ENCODE measurements at regions not wholly inside any gene's neighbourhood (a gene's known extent, or its start where the extent isn't known, plus 50 kb on each side); places are given as distances from the start of the nearest gene placed in this dataset.
A peak's percentile ranks its signal among the peaks of the same experiment; 100 is the strongest.
"Not testable (repeated sequence)": the region's sequence is repeated elsewhere in the genome, so short reads cannot be mapped to it uniquely, and the experiment has no call there.

- DNase-seq (ENCODE audit: low read depth): no peak
Measured at GRCh38 chr6:67594366-67594765, 1040.7 kb upstream of the ADGRB3 start.

- no peak for DNase-seq (ENCODE audit: low read depth)
Measured at GRCh38 chr6:67593247-67593646, 1041.8 kb upstream of the ADGRB3 start.

- DNase-seq (ENCODE audit: low read depth): no peak
Measured at GRCh38 chr6:67591910-67592309, 1043.2 kb upstream of the ADGRB3 start.

GRCh38 chr6:67567842-67568241 lies 1067.2 kb upstream of the ADGRB3 start:
- DNase-seq (ENCODE audit: low read depth): no peak

GRCh38 chr6:67563671-67564070 lies 1071.4 kb upstream of the ADGRB3 start:
- no peak for DNase-seq (ENCODE audit: low read depth)

GRCh38 chr6:67560068-67560467 lies 1075.0 kb upstream of the ADGRB3 start:
- DNase-seq (ENCODE audit: low read depth): no peak

- no peak for DNase-seq (ENCODE audit: low read depth)
Measured at GRCh38 chr6:67558985-67559384, 1076.1 kb upstream of the ADGRB3 start.

- DNase-seq (ENCODE audit: low read depth): peak; percentile 6
Measured at GRCh38 chr6:67544851-67545452, 1090.1 kb upstream of the ADGRB3 start.

- DNase-seq (ENCODE audit: low read depth): no peak
Measured at GRCh38 chr6:67541586-67541985, 1093.5 kb upstream of the ADGRB3 start.

GRCh38 chr6:67538032-67538431 lies 1097.0 kb upstream of the ADGRB3 start:
- DNase-seq (ENCODE audit: low read depth): no peak

GRCh38 chr6:67535946-67536345 lies 1099.1 kb upstream of the ADGRB3 start:
- no peak for DNase-seq (ENCODE audit: low read depth)

GRCh38 chr6:67506352-67506751 lies 1128.7 kb upstream of the ADGRB3 start:
- no peak for DNase-seq (ENCODE audit: low read depth)

- DNase-seq (ENCODE audit: low read depth): peak; percentile 13
Measured at GRCh38 chr6:67501755-67502154, 1133.3 kb upstream of the ADGRB3 start.

GRCh38 chr6:67497749-67498148 lies 1137.3 kb upstream of the ADGRB3 start:
- DNase-seq (ENCODE audit: low read depth): no peak

GRCh38 chr6:67496191-67496590 lies 1138.9 kb upstream of the ADGRB3 start:
- DNase-seq (ENCODE audit: low read depth): no peak

- DNase-seq (ENCODE audit: low read depth): no peak
Measured at GRCh38 chr6:67493682-67494081, 1141.4 kb upstream of the ADGRB3 start.

- no peak for DNase-seq (ENCODE audit: low read depth)
Measured at GRCh38 chr6:67475700-67476099, 1159.4 kb upstream of the ADGRB3 start.

GRCh38 chr6:67467341-67467740 lies 1167.7 kb upstream of the ADGRB3 start:
- no peak for DNase-seq (ENCODE audit: low read depth)

GRCh38 chr6:67462725-67463124 lies 1172.4 kb upstream of the ADGRB3 start:
- DNase-seq (ENCODE audit: low read depth): not testable (repeated sequence)

- DNase-seq (ENCODE audit: low read depth): no peak
Measured at GRCh38 chr6:67459556-67459955, 1175.5 kb upstream of the ADGRB3 start.

GRCh38 chr6:67458265-67458664 lies 1176.8 kb upstream of the ADGRB3 start:
- no peak for DNase-seq (ENCODE audit: low read depth)

- no peak for DNase-seq (ENCODE audit: low read depth)
Measured at GRCh38 chr6:67451874-67452273, 1183.2 kb upstream of the ADGRB3 start.

GRCh38 chr6:67450641-67451040 lies 1184.4 kb upstream of the ADGRB3 start:
- no peak for DNase-seq (ENCODE audit: low read depth)

- no peak for DNase-seq (ENCODE audit: low read depth)
Measured at GRCh38 chr6:67449602-67450001, 1185.5 kb upstream of the ADGRB3 start.
